ENCODE measurements at regions not wholly inside any gene's neighbourhood (a gene's known extent, or its start where the extent isn't known, plus 50 kb on each side); places are given as distances from the start of the nearest gene placed in this dataset.
"Not testable (repeated sequence)": the region's sequence is repeated elsewhere in the genome, so short reads cannot be mapped to it uniquely, and the experiment has no call there.

GRCh38 chr6:25139608-25140007 lies 139.6 kb upstream of the CARMIL1 start:
- H3K4ac ChIP-seq (ENCODE audit: low read length); H2BK120ac ChIP-seq (ENCODE audit: low read depth, low read length); H4K8ac ChIP-seq (ENCODE audit: low read depth, low read length); H2BK5ac ChIP-seq (ENCODE audit: low read length); H3K4me3 ChIP-seq (ENCODE audit: low read length in 2 of 2); H2BK12ac ChIP-seq (ENCODE audit: low read length); DNase-seq (ENCODE audit: low spot score); H3K14ac ChIP-seq (ENCODE audit: low read length); H3K36me3 ChIP-seq (replicated peaks in 1 of 2; ENCODE audit: control insufficient read depth in 2 of 2, insufficient read depth in 2 of 2, low read length in 2 of 2); H3K79me1 ChIP-seq (ENCODE audit: low read depth, low read length); H2AFZ ChIP-seq (ENCODE audit: low read length); H4K91ac ChIP-seq (ENCODE audit: low read depth, low read length, poor library complexity); H3K18ac ChIP-seq (ENCODE audit: low read length); H3K23ac ChIP-seq (ENCODE audit: low read depth, low read length, poor library complexity); H2BK15ac ChIP-seq (ENCODE audit: low read length); H2AK5ac ChIP-seq (ENCODE audit: low read depth, low read length); H3K4me1 ChIP-seq (ENCODE audit: control insufficient read depth in 2 of 2, insufficient read depth in 1 of 2, low read depth in 1 of 2, low read length in 2 of 2); H3K4me2 ChIP-seq (ENCODE audit: insufficient read depth, low read length, poor library complexity, severe bottlenecking); H3K9ac ChIP-seq (ENCODE audit: low read depth, low read length, poor library complexity); H3K9me3 ChIP-seq (replicated peaks in 1 of 2; ENCODE audit: control insufficient read depth in 2 of 2, insufficient read depth in 1 of 2, low read depth in 1 of 2, low read length in 2 of 2); H3K27me3 ChIP-seq (ENCODE audit: control insufficient read depth in 3 of 3, insufficient read depth in 3 of 3, low read depth in 1 of 3, low read length in 3 of 3); H3K27ac ChIP-seq (replicated peaks; ENCODE audit: low read length): not testable (repeated sequence)
- no CpG with 5 or more reads among the region's 36 CpGs for WGBS, 2 donors (ENCODE audit: extremely low coverage in 2 of 2, insufficient read length in 2 of 2, insufficient replicate concordance in 1 of 2)

DNA sequence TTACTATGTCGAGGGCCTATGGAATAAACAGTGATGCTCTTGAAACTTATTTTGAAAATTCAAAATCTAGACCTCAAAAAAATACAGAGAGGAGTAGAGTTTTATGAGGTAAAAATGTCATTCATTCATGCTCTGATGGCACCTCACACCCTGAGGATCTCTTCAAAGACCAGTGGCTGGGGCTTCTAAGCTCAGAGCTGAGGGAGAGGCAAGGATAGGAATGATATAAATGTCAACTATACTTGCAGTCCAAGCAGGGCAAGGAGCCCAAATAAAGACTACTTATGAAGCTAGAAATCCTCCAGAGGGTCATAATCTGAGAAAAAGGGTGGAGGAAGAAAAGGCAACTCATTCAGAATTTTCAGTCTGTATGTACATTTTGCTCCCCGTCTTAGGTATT lies 136.7 kb upstream of the CARMIL1 start:
- WGBS, 2 donors (ENCODE audit: extremely low coverage in 2 of 2, insufficient read length in 2 of 2, insufficient replicate concordance in 1 of 2), result no CpG with 5 or more reads among the region's 2 CpGs
- no peak overlapping the region for H2AK5ac ChIP-seq (ENCODE audit: low read depth, low read length)
- no peak overlapping the region for H4K8ac ChIP-seq (ENCODE audit: low read depth, low read length)
- H2BK120ac ChIP-seq (ENCODE audit: low read depth, low read length), result no peak overlapping the region
- no peak overlapping the region for H3K4me3 ChIP-seq (ENCODE audit: low read length in 2 of 2)
- no peaks in the 10 kb centered on the region for H3K9me3 ChIP-seq (replicated peaks in 1 of 2; ENCODE audit: control insufficient read depth in 2 of 2, insufficient read depth in 1 of 2, low read depth in 1 of 2, low read length in 2 of 2)
- no peak overlapping the region for H3K4ac ChIP-seq (ENCODE audit: low read length)
- DNase-seq (ENCODE audit: low spot score), result no peak
- H3K4me2 ChIP-seq (ENCODE audit: insufficient read depth, low read length, poor library complexity, severe bottlenecking), result no peak overlapping the region
- no peak overlapping the region for H3K18ac ChIP-seq (ENCODE audit: low read length)
- H2AFZ ChIP-seq (ENCODE audit: low read length), result no peak overlapping the region
- H3K23ac ChIP-seq (ENCODE audit: low read depth, low read length, poor library complexity), result no peak overlapping the region
- H3K27me3 ChIP-seq (ENCODE audit: control insufficient read depth in 3 of 3, insufficient read depth in 3 of 3, low read depth in 1 of 3, low read length in 3 of 3), result peaks cover 0 to 2% (median 0%) of the 10 kb centered on the region in 3 experiments
- no peak overlapping the region for H3K27ac ChIP-seq (replicated peaks; ENCODE audit: low read length)
- no peaks in the 10 kb centered on the region for H3K36me3 ChIP-seq (replicated peaks in 1 of 2; ENCODE audit: control insufficient read depth in 2 of 2, insufficient read depth in 2 of 2, low read length in 2 of 2)
- no peak overlapping the region for H2BK15ac ChIP-seq (ENCODE audit: low read length)
- no peak overlapping the region for H3K14ac ChIP-seq (ENCODE audit: low read length)
- H3K4me1 ChIP-seq (ENCODE audit: control insufficient read depth in 2 of 2, insufficient read depth in 1 of 2, low read depth in 1 of 2, low read length in 2 of 2), result no peaks in the 10 kb centered on the region
- no peak overlapping the region for H3K9ac ChIP-seq (ENCODE audit: low read depth, low read length, poor library complexity)
- H3K79me1 ChIP-seq (ENCODE audit: low read depth, low read length), result no peaks in the 10 kb centered on the region
- no peak overlapping the region for H4K91ac ChIP-seq (ENCODE audit: low read depth, low read length, poor library complexity)
- H2BK5ac ChIP-seq (ENCODE audit: low read length), result no peak overlapping the region
- H2BK12ac ChIP-seq (ENCODE audit: low read length), result no peak overlapping the region

- H3K9me3 ChIP-seq (replicated peaks in 1 of 2; ENCODE audit: control insufficient read depth in 2 of 2, insufficient read depth in 1 of 2, low read depth in 1 of 2, low read length in 2 of 2), result peaks cover 0 to 2% of the 10 kb centered on the region in 2 donors
- H2BK12ac ChIP-seq (ENCODE audit: low read length), result no peak overlapping the region
- DNase-seq (ENCODE audit: low spot score), result no peak
- no peaks in the 10 kb centered on the region for H3K36me3 ChIP-seq (replicated peaks in 1 of 2; ENCODE audit: control insufficient read depth in 2 of 2, insufficient read depth in 2 of 2, low read length in 2 of 2)
- no peak overlapping the region for H3K4me3 ChIP-seq (ENCODE audit: low read length in 2 of 2)
- H2AK5ac ChIP-seq (ENCODE audit: low read depth, low read length), result no peak overlapping the region
- no peak overlapping the region for H3K14ac ChIP-seq (ENCODE audit: low read length)
- no peak overlapping the region for H2BK120ac ChIP-seq (ENCODE audit: low read depth, low read length)
- no peak overlapping the region for H2AFZ ChIP-seq (ENCODE audit: low read length)
- H3K18ac ChIP-seq (ENCODE audit: low read length), result no peak overlapping the region
- H3K4ac ChIP-seq (ENCODE audit: low read length), result no peak overlapping the region
- H3K27me3 ChIP-seq (ENCODE audit: control insufficient read depth in 3 of 3, insufficient read depth in 3 of 3, low read depth in 1 of 3, low read length in 3 of 3), result no peaks in the 10 kb centered on the region
- H4K8ac ChIP-seq (ENCODE audit: low read depth, low read length), result no peak overlapping the region
- H2BK15ac ChIP-seq (ENCODE audit: low read length), result no peak overlapping the region
- H3K9ac ChIP-seq (ENCODE audit: low read depth, low read length, poor library complexity), result no peak overlapping the region
- H3K79me1 ChIP-seq (ENCODE audit: low read depth, low read length), result no peaks in the 10 kb centered on the region
- H3K23ac ChIP-seq (ENCODE audit: low read depth, low read length, poor library complexity), result no peak overlapping the region
- no peak overlapping the region for H3K4me2 ChIP-seq (ENCODE audit: insufficient read depth, low read length, poor library complexity, severe bottlenecking)
- no CpG with 5 or more reads among the region's 1 CpG for WGBS, 2 donors (ENCODE audit: extremely low coverage in 2 of 2, insufficient read length in 2 of 2, insufficient replicate concordance in 1 of 2)
- H2BK5ac ChIP-seq (ENCODE audit: low read length), result no peak overlapping the region
- H4K91ac ChIP-seq (ENCODE audit: low read depth, low read length, poor library complexity), result no peak overlapping the region
- no peak overlapping the region for H3K27ac ChIP-seq (replicated peaks; ENCODE audit: low read length)
- H3K4me1 ChIP-seq (ENCODE audit: control insufficient read depth in 2 of 2, insufficient read depth in 1 of 2, low read depth in 1 of 2, low read length in 2 of 2), result no peaks in the 10 kb centered on the region
These were observed 134.3 kb upstream of the CARMIL1 start for GRCh38 chr6:25144919-25145318.

DNA sequence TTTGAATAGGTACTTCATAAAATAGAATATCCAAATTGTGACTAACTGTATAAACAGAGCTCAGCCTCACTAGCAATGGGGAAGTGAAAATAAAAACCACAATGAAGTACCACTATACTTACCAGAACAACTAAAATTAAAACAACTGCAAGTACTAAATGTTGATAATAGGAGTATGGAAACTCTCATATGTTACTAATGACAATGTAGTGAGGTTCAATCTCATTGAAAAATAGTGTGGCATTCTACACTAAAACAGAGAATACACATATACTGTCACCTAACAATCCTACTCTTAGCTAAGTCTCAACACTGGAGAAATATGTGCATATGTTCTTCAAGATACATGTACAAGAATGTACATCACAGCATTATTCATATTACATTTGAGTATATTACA lies 132.0 kb upstream of the CARMIL1 start:
- H3K4ac ChIP-seq (ENCODE audit: low read length), result no peak overlapping the region
- H2AK5ac ChIP-seq (ENCODE audit: low read depth, low read length), result no peak overlapping the region
- no peaks in the 10 kb centered on the region for H3K79me1 ChIP-seq (ENCODE audit: low read depth, low read length)
- H3K4me3 ChIP-seq (ENCODE audit: low read length in 2 of 2), result no peak overlapping the region
- H3K9ac ChIP-seq (ENCODE audit: low read depth, low read length, poor library complexity), result no peak overlapping the region
- no peak overlapping the region for H2BK12ac ChIP-seq (ENCODE audit: low read length)
- H2BK15ac ChIP-seq (ENCODE audit: low read length), result no peak overlapping the region
- H3K18ac ChIP-seq (ENCODE audit: low read length), result no peak overlapping the region
- no peaks in the 10 kb centered on the region for H3K27me3 ChIP-seq (ENCODE audit: control insufficient read depth in 3 of 3, insufficient read depth in 3 of 3, low read depth in 1 of 3, low read length in 3 of 3)
- H2BK120ac ChIP-seq (ENCODE audit: low read depth, low read length), result no peak overlapping the region
- no peaks in the 10 kb centered on the region for H3K36me3 ChIP-seq (replicated peaks in 1 of 2; ENCODE audit: control insufficient read depth in 2 of 2, insufficient read depth in 2 of 2, low read length in 2 of 2)
- no peak overlapping the region for H3K23ac ChIP-seq (ENCODE audit: low read depth, low read length, poor library complexity)
- no peak overlapping the region for H3K14ac ChIP-seq (ENCODE audit: low read length)
- H2AFZ ChIP-seq (ENCODE audit: low read length), result no peak overlapping the region
- no peak overlapping the region for H2BK5ac ChIP-seq (ENCODE audit: low read length)
- H3K4me2 ChIP-seq (ENCODE audit: insufficient read depth, low read length, poor library complexity, severe bottlenecking), result no peak overlapping the region
- no peak overlapping the region for H3K27ac ChIP-seq (replicated peaks; ENCODE audit: low read length)
- peaks cover 0 to 2% of the 10 kb centered on the region in 2 donors for H3K9me3 ChIP-seq (replicated peaks in 1 of 2; ENCODE audit: control insufficient read depth in 2 of 2, insufficient read depth in 1 of 2, low read depth in 1 of 2, low read length in 2 of 2)
- H4K8ac ChIP-seq (ENCODE audit: low read depth, low read length), result no peak overlapping the region
- no peak for DNase-seq (ENCODE audit: low spot score)
- no peaks in the 10 kb centered on the region for H3K4me1 ChIP-seq (ENCODE audit: control insufficient read depth in 2 of 2, insufficient read depth in 1 of 2, low read depth in 1 of 2, low read length in 2 of 2)
- no peak overlapping the region for H4K91ac ChIP-seq (ENCODE audit: low read depth, low read length, poor library complexity)
